GM18951 (cell line): ENCODE measurements at regions not wholly inside any gene's neighbourhood (a gene's known extent, or its start where the extent isn't known, plus 50 kb on each side); places are given as distances from the start of the nearest gene placed in this dataset.

Experiments used
- POLR2A ChIP-seq: IDR thresholded peaks from 4 replicates; pipeline ENCODE4 v1.6.1; 2011; ENCODE audit warnings: mild to moderate bottlenecking; ENCODE audit not compliant: insufficient read length, insufficient read depth; ENCODE audit errors: extremely low read depth
- in situ Hi-C: fragments of 300-500 bp; cut with MboI; formaldehyde crosslinking; loops from one replicate; pipeline ENCODE4 v1.12.0; 2022; ENCODE audit warnings: low sequenced_read_pairs, mixed read lengths, inconsistent platforms; ENCODE audit not compliant: unreplicated experiment

DNA sequence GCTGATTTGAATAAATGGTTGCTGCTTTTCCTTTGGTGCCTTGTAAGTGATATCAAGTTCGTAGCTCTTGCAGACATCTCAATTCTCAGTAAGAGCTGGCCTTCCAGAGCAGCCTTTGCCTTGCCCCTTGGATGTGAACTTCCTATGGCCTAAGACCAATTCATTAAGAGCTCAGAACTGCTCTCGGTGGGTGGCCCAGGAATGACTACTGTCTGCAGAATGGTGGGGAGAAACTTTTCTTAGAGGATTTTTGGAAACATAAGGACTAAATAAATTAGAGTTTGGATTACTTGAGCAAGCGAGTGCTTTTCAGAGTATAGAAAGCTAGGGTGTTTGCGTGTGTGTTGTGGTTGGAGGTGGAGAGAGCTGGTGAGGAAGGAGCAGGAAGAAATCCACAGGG is 306.4 kb upstream of the TBX3 start:
- in situ Hi-C loops: no loop called here
- TF ChIP-seq POLR2A: no peak

DNA sequence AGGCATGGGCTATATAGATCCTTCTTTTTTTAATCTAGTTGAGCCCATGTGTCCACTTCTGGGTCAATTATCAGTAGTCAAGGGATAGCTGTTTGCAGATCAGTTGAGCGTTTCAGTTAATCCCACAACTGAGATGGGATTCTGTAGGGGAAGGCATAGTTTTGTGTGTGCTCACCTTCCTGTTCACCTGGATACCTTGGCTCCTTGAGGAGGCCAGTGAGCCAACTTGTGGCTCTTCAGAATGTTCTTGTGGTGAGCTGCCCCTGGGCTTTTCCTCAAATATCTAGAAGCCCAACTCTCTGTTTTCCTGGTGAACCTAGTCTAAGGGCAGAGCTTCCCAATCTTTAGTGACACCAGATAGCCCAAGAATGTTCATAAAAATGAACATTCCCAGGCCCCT is 302.9 kb upstream of the TBX3 start:
- TF ChIP-seq POLR2A: no peak
- in situ Hi-C loops: no loop called here

DNA sequence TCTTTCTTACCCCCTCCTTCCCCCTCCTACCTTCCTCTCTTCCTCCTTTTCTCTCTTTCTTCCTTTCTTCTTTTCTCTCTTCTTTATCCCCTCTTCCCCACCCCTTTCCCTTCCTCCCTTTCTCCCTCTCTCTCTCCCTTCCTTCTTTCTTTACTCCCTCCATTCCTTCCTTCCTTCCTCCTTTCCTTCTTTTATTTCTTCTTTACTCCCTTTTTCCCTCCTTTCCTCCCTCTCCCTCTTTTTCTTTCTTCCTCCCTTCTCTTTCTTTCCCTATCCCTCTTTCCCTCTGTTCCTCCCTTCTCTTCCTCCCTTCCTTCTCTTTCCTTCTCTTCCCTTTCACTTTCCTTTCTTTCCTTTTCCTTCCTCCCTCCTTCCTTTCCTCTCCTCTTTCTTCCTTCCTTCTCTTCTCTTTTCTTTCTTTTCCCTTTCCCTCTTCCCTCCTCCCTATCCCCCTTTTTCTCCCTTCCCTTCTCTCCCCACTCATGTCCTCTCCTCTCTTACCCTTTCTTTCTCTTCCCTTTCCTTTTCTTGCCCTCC is 302.3 kb upstream of the TBX3 start:
- in situ Hi-C loops: no loop called here
- TF ChIP-seq POLR2A: no peak

DNA sequence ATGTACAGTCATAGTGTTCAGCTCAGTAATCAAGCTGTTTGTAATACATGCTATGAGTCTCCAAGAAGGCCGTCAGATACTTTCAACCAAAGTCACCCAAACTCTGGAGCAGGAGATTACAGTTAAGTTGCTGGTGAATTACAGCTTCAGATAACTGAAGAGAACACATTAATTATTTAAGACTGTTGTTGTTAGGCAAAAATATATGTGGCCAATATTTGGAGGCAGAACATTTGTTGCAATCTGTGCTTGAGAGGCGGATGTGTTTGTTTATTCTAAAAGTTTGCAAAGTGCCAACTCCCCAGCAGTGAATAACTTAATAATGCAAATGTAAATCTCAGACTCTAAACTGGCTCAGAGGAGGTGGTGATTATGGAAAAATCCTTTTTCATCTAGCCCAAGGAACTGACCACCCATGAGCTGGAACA is 300.7 kb upstream of the TBX3 start:
- no peak for TF ChIP-seq POLR2A
- in situ Hi-C loops: no loop called here

DNA sequence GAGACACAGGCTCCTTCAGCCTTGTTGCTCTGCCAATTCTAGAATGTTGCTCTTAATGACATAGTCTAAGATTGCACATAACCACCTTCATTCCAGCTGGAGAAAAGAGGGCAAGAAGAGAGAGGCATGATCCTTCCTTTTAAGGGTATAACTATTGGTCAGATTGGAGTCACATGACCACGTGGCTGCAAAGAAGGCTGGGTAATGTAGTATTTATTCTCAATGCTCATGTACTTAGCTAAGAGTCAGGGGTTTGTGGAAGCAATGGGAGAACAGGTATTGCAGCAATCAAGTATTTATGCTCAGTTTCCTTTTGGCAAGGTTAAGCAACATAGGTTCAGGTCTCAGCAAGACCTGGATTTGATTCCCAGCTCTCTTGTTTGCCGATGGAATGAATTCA is 298.8 kb upstream of the TBX3 start:
- TF ChIP-seq POLR2A: no peak
- in situ Hi-C loops: no loop called here

DNA sequence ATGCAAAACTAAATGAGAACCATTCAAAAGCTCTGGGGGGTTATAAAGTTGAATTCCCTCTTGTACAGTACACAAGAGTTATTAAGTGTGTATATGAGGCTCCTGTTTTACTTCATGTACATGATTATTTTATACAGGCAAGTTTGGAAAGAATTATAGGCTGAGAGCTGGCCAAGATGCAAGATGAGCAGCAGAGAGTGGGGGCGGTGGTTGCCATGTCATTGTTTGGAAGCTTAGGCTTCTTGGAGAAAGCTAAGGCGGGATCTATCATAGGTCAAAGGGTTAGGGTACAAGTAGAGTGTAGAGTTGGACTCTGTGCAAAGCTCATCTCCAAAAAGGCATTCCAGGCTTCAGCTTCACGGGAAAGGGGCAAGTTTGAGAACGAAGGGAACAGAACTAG is 297.1 kb upstream of the TBX3 start:
- no peak for TF ChIP-seq POLR2A
- in situ Hi-C loops: no loop called here

DNA sequence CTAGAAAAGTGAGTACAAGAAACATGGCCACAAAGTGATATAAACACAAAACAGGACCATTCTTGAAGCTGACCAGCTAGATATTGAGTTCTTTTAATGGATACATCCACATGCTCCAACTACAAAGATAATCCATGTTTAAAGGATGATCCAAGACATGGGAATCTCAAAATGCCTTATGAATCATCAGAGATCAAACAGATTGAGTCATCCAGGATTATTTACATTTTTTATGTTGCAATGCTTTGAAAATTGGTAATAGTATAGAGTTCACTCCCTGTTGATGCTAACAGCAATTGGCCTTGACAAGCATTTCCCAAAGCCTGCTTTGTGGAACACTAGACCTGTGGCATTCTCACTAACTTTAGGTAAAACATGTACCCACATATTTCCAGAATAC is 293.0 kb upstream of the TBX3 start:
- in situ Hi-C loops: no loop called here
- TF ChIP-seq POLR2A: no peak

DNA sequence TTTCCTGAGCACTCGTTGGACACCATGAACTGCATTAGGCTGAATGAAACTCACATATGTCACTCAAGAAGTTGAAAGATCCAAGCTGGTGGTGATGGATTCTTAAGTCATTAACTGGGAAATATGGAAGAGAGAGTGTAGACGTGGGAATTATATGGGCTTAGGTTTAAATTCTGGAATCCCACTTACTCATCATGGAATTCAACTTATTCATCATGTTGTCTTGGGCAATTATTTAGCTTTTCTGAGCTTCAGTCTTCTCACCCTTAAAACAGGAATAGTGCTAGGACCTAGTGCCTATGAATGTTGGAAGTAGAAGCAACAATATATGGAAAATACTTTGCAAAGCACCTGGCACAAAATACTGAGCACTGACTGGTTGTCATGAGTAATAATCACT is 292.4 kb upstream of the TBX3 start:
- TF ChIP-seq POLR2A: no peak
- in situ Hi-C loops: no loop called here

DNA sequence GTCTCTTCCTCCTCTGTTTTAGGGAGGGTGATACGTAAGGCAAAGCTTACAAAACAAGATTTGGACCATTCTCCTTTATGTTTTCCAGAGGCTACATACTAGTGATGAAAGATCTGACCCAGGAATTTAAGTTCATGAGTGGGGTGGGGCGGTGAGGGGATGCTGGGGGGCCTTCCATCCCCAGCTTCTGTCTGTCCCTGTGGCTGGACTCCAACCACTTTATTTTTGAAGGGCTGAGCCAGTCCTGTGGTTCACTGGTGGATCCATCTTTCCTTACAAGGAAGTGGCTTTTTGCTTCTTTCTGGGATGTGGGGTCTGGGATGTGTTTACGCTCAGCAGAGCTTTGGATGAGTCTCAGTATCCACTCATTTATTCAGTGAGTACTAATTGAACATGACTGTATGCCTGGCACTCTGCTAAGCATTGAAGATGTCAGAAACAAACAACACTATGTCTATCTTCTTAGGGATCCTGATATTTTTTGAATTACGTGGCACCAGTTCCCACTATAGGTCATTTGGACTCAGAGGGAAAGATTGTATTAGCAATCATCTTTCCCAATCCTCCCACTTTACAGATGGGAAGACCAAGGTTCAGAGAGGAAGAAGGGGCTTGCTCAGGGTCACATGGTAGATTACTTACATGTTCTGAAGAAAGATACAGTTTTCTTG is 291.8 kb upstream of the TBX3 start:
- no peak for TF ChIP-seq POLR2A
- in situ Hi-C loops: no loop called here

DNA sequence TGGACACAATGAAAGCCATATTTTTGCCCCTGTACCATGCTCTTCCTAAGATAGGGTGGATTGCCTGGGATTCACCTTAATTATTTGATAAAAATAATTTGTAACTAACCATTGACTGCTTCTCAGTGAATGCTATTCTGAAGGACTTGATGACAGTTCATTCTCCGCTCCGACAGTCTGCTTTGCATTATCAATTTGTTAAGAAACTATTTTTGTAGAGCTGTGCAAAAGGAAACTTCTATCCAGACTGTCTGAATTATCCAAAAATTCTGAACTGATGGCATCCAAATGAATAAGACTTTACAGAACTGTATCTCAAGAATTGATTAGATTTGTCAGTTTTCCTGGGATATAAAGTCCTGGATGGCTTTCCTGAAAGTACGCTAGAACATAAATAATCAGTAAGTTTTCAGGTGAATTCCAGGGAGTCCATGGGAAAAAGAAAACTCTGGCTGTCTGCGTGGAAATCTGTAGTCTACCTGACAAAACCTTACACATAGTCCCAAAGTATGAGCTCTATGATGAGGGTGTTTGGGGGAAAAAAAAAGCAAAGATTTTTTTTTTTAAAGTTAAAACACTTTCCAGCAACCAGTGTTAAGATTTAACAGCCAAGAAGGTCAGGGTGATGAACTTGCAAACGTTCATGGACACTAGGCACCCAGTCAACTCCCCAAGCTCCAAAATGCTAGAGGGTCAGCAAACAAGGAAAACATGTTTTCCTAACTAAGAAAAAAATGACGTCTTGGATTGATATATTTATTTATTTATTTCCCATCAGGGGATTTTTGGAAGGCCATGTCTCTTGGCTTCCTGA is 291.1 kb upstream of the TBX3 start:
- TF ChIP-seq POLR2A: no peak
- in situ Hi-C loops: no loop called here

DNA sequence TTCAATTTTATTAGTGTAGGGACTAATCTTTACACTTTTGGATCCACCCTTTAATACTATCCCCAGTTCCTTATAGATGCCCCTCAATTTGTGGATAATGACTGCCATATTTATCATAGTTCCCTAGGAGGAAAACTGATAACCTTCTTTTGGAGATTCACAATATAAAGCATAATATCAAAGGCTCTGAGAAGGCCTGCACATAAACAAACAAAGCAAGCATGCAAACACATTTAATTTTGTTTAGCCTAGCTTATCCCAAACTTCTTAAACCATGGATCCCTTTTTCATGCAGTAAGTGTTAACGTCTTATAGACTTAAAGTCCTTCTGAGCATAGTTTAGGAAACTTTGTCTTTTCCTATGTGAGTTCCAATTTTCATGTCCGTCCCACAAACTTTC is 290.4 kb upstream of the TBX3 start:
- in situ Hi-C loops: no loop called here
- no peak for TF ChIP-seq POLR2A

DNA sequence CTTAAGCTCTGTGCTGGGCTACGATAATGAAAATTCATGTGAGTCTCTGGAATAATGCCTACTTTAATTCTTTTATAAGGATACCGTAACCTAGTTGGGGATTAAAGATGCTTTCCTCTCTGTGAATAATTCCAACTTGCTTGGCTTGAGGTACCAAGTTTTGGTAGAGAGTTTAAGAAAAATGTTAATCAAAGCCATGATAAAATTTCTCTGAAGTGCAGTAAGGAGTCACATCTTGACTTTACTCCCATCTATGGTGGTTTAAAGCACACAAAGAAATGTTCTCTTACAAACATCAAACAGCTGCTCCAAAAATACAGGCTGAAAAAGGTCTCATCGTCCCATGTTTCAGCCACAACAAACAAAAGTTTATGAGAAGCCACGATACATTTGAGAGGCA is 284.8 kb upstream of the TBX3 start:
- no peak for TF ChIP-seq POLR2A
- in situ Hi-C loops: no loop called here

DNA sequence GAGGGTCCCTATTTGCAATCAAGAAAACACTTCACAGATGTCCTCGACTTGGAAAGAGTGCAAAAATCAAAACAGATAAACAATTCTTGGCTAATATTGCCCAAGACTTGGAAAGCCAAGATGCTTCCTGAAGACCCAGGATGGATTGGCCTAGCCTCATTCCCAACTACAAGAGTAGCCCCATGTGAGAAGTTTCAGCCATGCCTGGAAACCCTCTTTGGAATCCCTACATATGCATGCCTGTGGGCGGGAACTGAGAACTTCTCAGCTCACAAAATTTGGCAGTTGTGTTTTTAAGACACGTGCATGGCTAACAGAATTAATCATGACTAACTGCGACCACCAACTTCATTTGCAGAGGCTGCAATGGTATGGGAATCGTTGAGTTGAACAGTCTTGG is 283.2 kb upstream of the TBX3 start:
- in situ Hi-C loops: no loop called here
- no peak for TF ChIP-seq POLR2A

DNA sequence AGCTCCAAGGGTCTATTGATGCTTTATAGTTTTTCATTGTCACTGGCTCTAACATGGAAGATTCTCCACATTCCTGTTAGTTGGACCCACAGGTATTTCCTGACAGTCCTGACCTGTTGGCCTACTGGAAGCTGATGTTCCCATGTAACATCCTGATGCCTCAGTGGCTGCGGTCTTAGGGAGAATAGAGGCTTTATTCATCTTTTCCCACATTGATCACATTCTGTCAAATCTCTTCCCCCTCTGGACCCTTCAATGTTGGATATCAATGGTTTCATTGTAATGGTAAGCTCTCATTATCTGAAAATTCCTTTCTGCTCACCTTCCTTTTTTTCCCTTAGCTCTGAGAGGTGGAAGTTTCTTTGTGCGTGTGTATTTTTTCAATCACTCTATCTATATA is 280.9 kb upstream of the TBX3 start:
- in situ Hi-C loops: no loop called here
- TF ChIP-seq POLR2A: no peak
